HEK293T (cell line): ENCODE measurements at regions not wholly inside any gene's neighbourhood (a gene's known extent, or its start where the extent isn't known, plus 50 kb on each side); places are given as distances from the start of the nearest gene placed in this dataset.

Experiments
- ARNT ChIP-seq: fragments of 450-650 bp; IDR thresholded peaks from 2 replicates; pipeline ENCODE4 v1.6.1; 2017; ENCODE audit warnings: mild to moderate bottlenecking
- BHLHE40 ChIP-seq: fragments of 450-650 bp; IDR thresholded peaks from 2 replicates; pipeline ENCODE4 v1.6.1; 2016; ENCODE audit warnings: mild to moderate bottlenecking, moderate library complexity, borderline replicate concordance
- CTBP1 ChIP-seq: fragments of 450-650 bp; IDR thresholded peaks from 2 replicates; pipeline ENCODE4 v1.6.1; 2016; ENCODE audit warnings: borderline replicate concordance
- ELF4 ChIP-seq: fragments of 450-650 bp; IDR thresholded peaks from 2 replicates; pipeline ENCODE4 v1.6.1; 2017; ENCODE audit warnings: antibody characterized with exemption
- FOXA1 ChIP-seq: fragments of 450-650 bp; IDR thresholded peaks from 2 replicates; pipeline ENCODE4 v1.6.1; 2016; ENCODE audit warnings: mild to moderate bottlenecking
- FOXK2 ChIP-seq: fragments of 450-650 bp; IDR thresholded peaks from 2 replicates; pipeline ENCODE4 v1.6.1; 2016; ENCODE audit warnings: mild to moderate bottlenecking
- FOXM1 ChIP-seq: fragments of 450-650 bp; IDR thresholded peaks from 2 replicates; pipeline ENCODE4 v1.6.1; 2017; ENCODE audit warnings: mild to moderate bottlenecking, borderline replicate concordance
- HDGF ChIP-seq: fragments of 450-650 bp; IDR thresholded peaks from 2 replicates; pipeline ENCODE4 v1.6.1; 2017; ENCODE audit warnings: antibody characterized with exemption, borderline replicate concordance
- LEF1 ChIP-seq: fragments of 450-650 bp; IDR thresholded peaks from 2 replicates; pipeline ENCODE4 v1.6.1; 2017; ENCODE audit warnings: mild to moderate bottlenecking, borderline replicate concordance
- NFRKB ChIP-seq: fragments of 450-650 bp; IDR thresholded peaks from 2 replicates; pipeline ENCODE4 v1.6.1; 2016; ENCODE audit warnings: mild to moderate bottlenecking, moderate library complexity
- PKNOX1 ChIP-seq: fragments of 450-650 bp; IDR thresholded peaks from 2 replicates; pipeline ENCODE4 v1.6.1; 2016
- SP1 ChIP-seq: fragments of 450-650 bp; IDR thresholded peaks from 2 replicates; pipeline ENCODE4 v1.6.1; 2017
- TARDBP ChIP-seq: fragments of 450-650 bp; IDR thresholded peaks from 2 replicates; pipeline ENCODE4 v1.6.1; 2016

DNA sequence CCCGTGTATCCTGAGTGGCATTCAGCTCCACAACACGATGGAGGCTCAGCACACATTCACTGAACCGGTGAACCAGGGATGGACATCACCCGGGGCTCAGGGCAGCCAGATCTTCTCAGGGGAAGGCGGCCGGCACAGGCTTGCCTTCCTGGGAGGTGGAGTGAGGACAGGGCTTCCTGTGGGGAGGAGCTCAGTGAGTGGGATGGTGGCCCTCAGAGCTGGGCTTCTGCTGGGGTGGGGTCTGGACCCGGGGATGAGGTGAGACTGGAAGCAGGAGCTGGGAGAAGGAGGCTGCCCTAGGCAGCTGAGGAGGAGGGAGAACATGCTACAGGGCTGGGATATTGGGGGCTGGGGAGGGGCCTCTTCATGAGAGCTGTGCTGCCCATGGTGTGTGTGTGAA, 58.5 kb upstream of the PRR23E start:
- TF ChIP-seq ARNT = no peak
- TF ChIP-seq CTBP1 = no peak
- TF ChIP-seq LEF1 = no peak
- no peak for TF ChIP-seq SP1
- TF ChIP-seq NFRKB = no peak
- no peak for TF ChIP-seq TARDBP
- no peak for TF ChIP-seq BHLHE40
- no peak for TF ChIP-seq HDGF
- no peak for TF ChIP-seq PKNOX1
- TF ChIP-seq FOXK2 = no peak
- TF ChIP-seq ELF4 = no peak
- no peak for TF ChIP-seq FOXM1
- TF ChIP-seq FOXA1 = no peak
